GM23338 (cell line): ENCODE measurements at regions not wholly inside any gene's neighbourhood (a gene's known extent, or its start where the extent isn't known, plus 50 kb on each side); places are given as distances from the start of the nearest gene placed in this dataset.

Experiments
- ATAC-seq: fragments of 200-7000 bp; cut with Tn5 transposase; 3 replicates; pipeline ENCODE4 v1.9.1; 2020
- DNase-seq: peaks from one replicate; pipeline ENCODE4 v3.0.0-alpha.2; 2015; ENCODE audit warnings: low spot score
- H2AFZ ChIP-seq: fragments of 200-600 bp; sonication (generic); 2 replicates; pipeline ENCODE4 v1.8.0; 2016; ENCODE audit warnings: antibody characterized with exemption, mild to moderate bottlenecking, moderate library complexity
- H3F3A ChIP-seq: fragments of 200-600 bp; sonication (generic); replicated peaks from 2 replicates; pipeline ENCODE4 v1.8.0; 2017; ENCODE audit warnings: antibody characterized with exemption, mixed run types, low read depth
- H3K27ac ChIP-seq: fragments of 200-600 bp; sonication (generic); 2 replicates; pipeline ENCODE4 v1.6.1; 2016; ENCODE audit warnings: low read depth
- H3K27me3 ChIP-seq: fragments of 200-600 bp; sonication (generic); 2 replicates; pipeline ENCODE4 v1.8.0; 2016; ENCODE audit warnings: mild to moderate bottlenecking, mixed run types, moderate library complexity; ENCODE audit not compliant: insufficient read depth
- H3K36me3 ChIP-seq: fragments of 200-600 bp; sonication (generic); 2 replicates; pipeline ENCODE4 v1.8.0; 2016; ENCODE audit warnings: mild to moderate bottlenecking; ENCODE audit not compliant: insufficient read depth
- H3K4me1 ChIP-seq: fragments of 200-600 bp; sonication (generic); 2 replicates; pipeline ENCODE4 v1.8.0; 2016; ENCODE audit warnings: mild to moderate bottlenecking, moderate library complexity; ENCODE audit not compliant: insufficient read depth
- H3K4me2 ChIP-seq: fragments of 200-600 bp; sonication (generic); 2 replicates; pipeline ENCODE4 v1.7.1; 2017; ENCODE audit warnings: mixed run types
- H3K4me3 ChIP-seq: fragments of 200-600 bp; sonication (generic); 2 replicates; pipeline ENCODE4 v1.6.1; 2016; ENCODE audit warnings: mixed run types
- H3K79me2 ChIP-seq: fragments of 200-600 bp; sonication (generic); replicated peaks from 2 replicates; pipeline ENCODE4 v1.8.0; 2017; ENCODE audit warnings: mild to moderate bottlenecking; ENCODE audit not compliant: insufficient read depth
- H3K9me2 ChIP-seq: fragments of 200-600 bp; sonication (generic); 2 replicates; pipeline ENCODE4 v1.8.0; 2017; ENCODE audit not compliant: insufficient read depth
- H4K20me1 ChIP-seq: fragments of 200-600 bp; sonication (generic); replicated peaks from 2 replicates; pipeline ENCODE4 v1.8.0; 2017; ENCODE audit warnings: mild to moderate bottlenecking; ENCODE audit not compliant: insufficient read depth
- H3K27ac Mint-ChIP-seq: 2 replicates; pipeline ENCODE4 v1.8.0; 2020; ENCODE audit warnings: inconsistent platforms, mild to moderate bottlenecking, moderate library complexity, mixed read lengths
- H3K27me3 Mint-ChIP-seq: 3 replicates; pipeline ENCODE4 v1.8.0; 2022; ENCODE audit warnings: low read depth, mild to moderate bottlenecking, moderate library complexity, mixed read lengths, inconsistent platforms; ENCODE audit not compliant: insufficient read depth, poor library complexity
- H3K36me3 Mint-ChIP-seq: 3 replicates; pipeline ENCODE4 v1.8.0; 2021; ENCODE audit warnings: low read depth, mild to moderate bottlenecking, inconsistent platforms, moderate library complexity, mixed read lengths
- H3K4me1 Mint-ChIP-seq: 3 replicates; pipeline ENCODE4 v1.8.0; 2020; ENCODE audit warnings: mild to moderate bottlenecking, inconsistent platforms, mixed read lengths
- H3K4me3 Mint-ChIP-seq: 3 replicates; pipeline ENCODE4 v1.8.0; 2021; ENCODE audit warnings: moderate library complexity, mild to moderate bottlenecking, inconsistent platforms, mixed read lengths
- H3K9me3 Mint-ChIP-seq: 3 replicates; pipeline ENCODE4 v1.8.0; 2020; ENCODE audit warnings: moderate library complexity, mild to moderate bottlenecking, inconsistent platforms, mixed read lengths
- CREB1 ChIP-seq: fragments of 250-450 bp; sonication (Bioruptor Pico); IDR thresholded peaks from 2 replicates; pipeline ENCODE4 v1.5.0; 2020; ENCODE audit warnings: low read depth, mild to moderate bottlenecking, moderate library complexity
- EZH2 ChIP-seq: fragments of 200-600 bp; sonication (generic); IDR thresholded peaks from one replicate; pipeline ENCODE4 v1.8.0; 2017; ENCODE audit warnings: antibody characterized with exemption, mild to moderate bottlenecking, low read depth; ENCODE audit not compliant: unreplicated experiment
- EZH2phosphoT487 ChIP-seq: fragments of 200-600 bp; sonication (generic); IDR thresholded peaks from one replicate; pipeline ENCODE4 v1.8.1; 2018; ENCODE audit warnings: antibody characterized with exemption; ENCODE audit not compliant: unreplicated experiment
- STAT1 ChIP-seq: IDR thresholded peaks from one replicate; pipeline ENCODE4 v1.6.1; 2016; ENCODE audit warnings: antibody characterized with exemption; ENCODE audit not compliant: unreplicated experiment
- TF ChIP-seq, protein P1 (sequence below), 2 experiments: fragments of 200-600 bp in 1 of 2; sonication (generic) in 1 of 2; conservative IDR thresholded peaks; 2 replicates each; pipeline versions ENCODE4 v1.5.1 to v1.6.1; 2016 to 2017; ENCODE audit warnings: antibody characterized with exemption in 2 of 2, low read depth in 2 of 2, mild to moderate bottlenecking in 2 of 2, moderate library complexity in 1 of 2
- TF ChIP-seq, protein P2 (sequence below): IDR thresholded peaks from one replicate; pipeline ENCODE4 v1.6.1; 2018; ENCODE audit warnings: antibody characterized with exemption; ENCODE audit not compliant: unreplicated experiment
- TF ChIP-seq, protein P3 (sequence below): IDR thresholded peaks from 2 replicates; pipeline ENCODE4 v1.6.1; 2016; ENCODE audit warnings: antibody characterized with exemption

DNA sequence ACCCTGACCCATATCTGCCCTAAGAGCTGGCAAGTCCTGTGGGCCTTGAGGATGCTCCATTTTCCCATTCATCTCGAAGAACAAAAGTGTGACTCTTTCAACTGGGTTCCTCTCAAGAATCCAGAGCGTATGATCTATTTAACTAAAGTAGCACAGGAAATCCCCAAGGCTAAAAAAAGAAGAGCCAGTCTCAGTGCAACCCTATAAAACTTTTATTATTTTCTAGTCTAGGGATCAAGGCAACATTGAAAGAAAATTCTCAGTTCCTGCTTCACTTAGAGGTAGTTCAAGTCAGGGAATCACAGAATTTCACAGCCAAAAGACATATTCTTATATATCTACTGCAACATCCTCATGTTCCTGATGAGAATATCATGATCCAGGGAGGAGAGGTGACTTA lies 51.6 kb upstream of the GRM7 start:
- ATAC-seq: no peak
- H3K27me3 ChIP-seq: no peaks in the 10 kb centered on the region
- H3K27ac ChIP-seq: no peak overlapping the region
- TF ChIP-seq, protein P1, sequence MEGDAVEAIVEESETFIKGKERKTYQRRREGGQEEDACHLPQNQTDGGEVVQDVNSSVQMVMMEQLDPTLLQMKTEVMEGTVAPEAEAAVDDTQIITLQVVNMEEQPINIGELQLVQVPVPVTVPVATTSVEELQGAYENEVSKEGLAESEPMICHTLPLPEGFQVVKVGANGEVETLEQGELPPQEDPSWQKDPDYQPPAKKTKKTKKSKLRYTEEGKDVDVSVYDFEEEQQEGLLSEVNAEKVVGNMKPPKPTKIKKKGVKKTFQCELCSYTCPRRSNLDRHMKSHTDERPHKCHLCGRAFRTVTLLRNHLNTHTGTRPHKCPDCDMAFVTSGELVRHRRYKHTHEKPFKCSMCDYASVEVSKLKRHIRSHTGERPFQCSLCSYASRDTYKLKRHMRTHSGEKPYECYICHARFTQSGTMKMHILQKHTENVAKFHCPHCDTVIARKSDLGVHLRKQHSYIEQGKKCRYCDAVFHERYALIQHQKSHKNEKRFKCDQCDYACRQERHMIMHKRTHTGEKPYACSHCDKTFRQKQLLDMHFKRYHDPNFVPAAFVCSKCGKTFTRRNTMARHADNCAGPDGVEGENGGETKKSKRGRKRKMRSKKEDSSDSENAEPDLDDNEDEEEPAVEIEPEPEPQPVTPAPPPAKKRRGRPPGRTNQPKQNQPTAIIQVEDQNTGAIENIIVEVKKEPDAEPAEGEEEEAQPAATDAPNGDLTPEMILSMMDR (conservative IDR thresholded peaks at IDR 0.05; ENCODE audit: low read depth in 2 of 2): no peak
- TF ChIP-seq CREB1 (CRISPR knock-in tag) (no peak), STAT1 (no peak), EZH2phosphoT487 (no peak), EZH2 (no peak)
- TF ChIP-seq, protein P2, sequence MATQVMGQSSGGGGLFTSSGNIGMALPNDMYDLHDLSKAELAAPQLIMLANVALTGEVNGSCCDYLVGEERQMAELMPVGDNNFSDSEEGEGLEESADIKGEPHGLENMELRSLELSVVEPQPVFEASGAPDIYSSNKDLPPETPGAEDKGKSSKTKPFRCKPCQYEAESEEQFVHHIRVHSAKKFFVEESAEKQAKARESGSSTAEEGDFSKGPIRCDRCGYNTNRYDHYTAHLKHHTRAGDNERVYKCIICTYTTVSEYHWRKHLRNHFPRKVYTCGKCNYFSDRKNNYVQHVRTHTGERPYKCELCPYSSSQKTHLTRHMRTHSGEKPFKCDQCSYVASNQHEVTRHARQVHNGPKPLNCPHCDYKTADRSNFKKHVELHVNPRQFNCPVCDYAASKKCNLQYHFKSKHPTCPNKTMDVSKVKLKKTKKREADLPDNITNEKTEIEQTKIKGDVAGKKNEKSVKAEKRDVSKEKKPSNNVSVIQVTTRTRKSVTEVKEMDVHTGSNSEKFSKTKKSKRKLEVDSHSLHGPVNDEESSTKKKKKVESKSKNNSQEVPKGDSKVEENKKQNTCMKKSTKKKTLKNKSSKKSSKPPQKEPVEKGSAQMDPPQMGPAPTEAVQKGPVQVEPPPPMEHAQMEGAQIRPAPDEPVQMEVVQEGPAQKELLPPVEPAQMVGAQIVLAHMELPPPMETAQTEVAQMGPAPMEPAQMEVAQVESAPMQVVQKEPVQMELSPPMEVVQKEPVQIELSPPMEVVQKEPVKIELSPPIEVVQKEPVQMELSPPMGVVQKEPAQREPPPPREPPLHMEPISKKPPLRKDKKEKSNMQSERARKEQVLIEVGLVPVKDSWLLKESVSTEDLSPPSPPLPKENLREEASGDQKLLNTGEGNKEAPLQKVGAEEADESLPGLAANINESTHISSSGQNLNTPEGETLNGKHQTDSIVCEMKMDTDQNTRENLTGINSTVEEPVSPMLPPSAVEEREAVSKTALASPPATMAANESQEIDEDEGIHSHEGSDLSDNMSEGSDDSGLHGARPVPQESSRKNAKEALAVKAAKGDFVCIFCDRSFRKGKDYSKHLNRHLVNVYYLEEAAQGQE: no peak
- TF ChIP-seq, protein P3, sequence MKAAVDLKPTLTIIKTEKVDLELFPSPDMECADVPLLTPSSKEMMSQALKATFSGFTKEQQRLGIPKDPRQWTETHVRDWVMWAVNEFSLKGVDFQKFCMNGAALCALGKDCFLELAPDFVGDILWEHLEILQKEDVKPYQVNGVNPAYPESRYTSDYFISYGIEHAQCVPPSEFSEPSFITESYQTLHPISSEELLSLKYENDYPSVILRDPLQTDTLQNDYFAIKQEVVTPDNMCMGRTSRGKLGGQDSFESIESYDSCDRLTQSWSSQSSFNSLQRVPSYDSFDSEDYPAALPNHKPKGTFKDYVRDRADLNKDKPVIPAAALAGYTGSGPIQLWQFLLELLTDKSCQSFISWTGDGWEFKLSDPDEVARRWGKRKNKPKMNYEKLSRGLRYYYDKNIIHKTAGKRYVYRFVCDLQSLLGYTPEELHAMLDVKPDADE: no peak
- Mint-ChIP-seq H3K4me3 (no peak overlapping the region), H3K4me1 (no peaks in the 10 kb centered on the region), H3K36me3 (peaks cover 3% of the 10 kb centered on the region; the same call in 1 of the 3 replicates), H3K27ac (no peak overlapping the region), H3K9me3 (peaks cover 74% of the 10 kb centered on the region), H3K27me3 (no peaks in the 10 kb centered on the region)
- H4K20me1 ChIP-seq: no peaks in the 10 kb centered on the region
- H2AFZ ChIP-seq: no peak overlapping the region
- no peaks in the 10 kb centered on the region for H3K9me2 ChIP-seq
- H3K36me3 ChIP-seq: no peaks in the 10 kb centered on the region; the same call in 1 of the 2 replicates
- H3K4me1 ChIP-seq: no peaks in the 10 kb centered on the region
- H3K79me2 ChIP-seq: no peaks in the 10 kb centered on the region
- H3F3A ChIP-seq: no peaks in the 10 kb centered on the region
- no peak overlapping the region for H3K4me3 ChIP-seq
- DNase-seq: no peak
- no peak overlapping the region for H3K4me2 ChIP-seq
